ENCODE measurements at regions not wholly inside any gene's neighbourhood (a gene's known extent, or its start where the extent isn't known, plus 50 kb on each side); places are given as distances from the start of the nearest gene placed in this dataset.

GRCh38 chr21:38721958-38722357, 83.8 kb upstream of the ETS2 start:
- TF ChIP-seq POLR2A (IDR thresholded peaks at IDR 0.05): no peak
- TF ChIP-seq, protein P1, sequence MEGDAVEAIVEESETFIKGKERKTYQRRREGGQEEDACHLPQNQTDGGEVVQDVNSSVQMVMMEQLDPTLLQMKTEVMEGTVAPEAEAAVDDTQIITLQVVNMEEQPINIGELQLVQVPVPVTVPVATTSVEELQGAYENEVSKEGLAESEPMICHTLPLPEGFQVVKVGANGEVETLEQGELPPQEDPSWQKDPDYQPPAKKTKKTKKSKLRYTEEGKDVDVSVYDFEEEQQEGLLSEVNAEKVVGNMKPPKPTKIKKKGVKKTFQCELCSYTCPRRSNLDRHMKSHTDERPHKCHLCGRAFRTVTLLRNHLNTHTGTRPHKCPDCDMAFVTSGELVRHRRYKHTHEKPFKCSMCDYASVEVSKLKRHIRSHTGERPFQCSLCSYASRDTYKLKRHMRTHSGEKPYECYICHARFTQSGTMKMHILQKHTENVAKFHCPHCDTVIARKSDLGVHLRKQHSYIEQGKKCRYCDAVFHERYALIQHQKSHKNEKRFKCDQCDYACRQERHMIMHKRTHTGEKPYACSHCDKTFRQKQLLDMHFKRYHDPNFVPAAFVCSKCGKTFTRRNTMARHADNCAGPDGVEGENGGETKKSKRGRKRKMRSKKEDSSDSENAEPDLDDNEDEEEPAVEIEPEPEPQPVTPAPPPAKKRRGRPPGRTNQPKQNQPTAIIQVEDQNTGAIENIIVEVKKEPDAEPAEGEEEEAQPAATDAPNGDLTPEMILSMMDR (IDR thresholded peaks at IDR 0.05): no peak
